IMR-90 (cell line): ENCODE measurements at regions not wholly inside any gene's neighbourhood (a gene's known extent, or its start where the extent isn't known, plus 50 kb on each side); places are given as distances from the start of the nearest gene placed in this dataset.

ENCODE experiments used
- BHLHE40 ChIP-seq: fragments of 150-350 bp; IDR thresholded peaks from 2 replicates; pipeline ENCODE4 v1.6.1; 2016; ENCODE audit warnings: mild to moderate bottlenecking, low read depth, low read length
- CEBPB ChIP-seq: IDR thresholded peaks from 2 replicates; pipeline ENCODE4 v1.6.1; 2012; ENCODE audit warnings: low read depth, low read length, improper control_type of control experiment
- CHD1 ChIP-seq: IDR thresholded peaks from 2 replicates; pipeline ENCODE4 v1.6.1; 2012; ENCODE audit warnings: low read depth, low read length, improper control_type of control experiment
- MAFK ChIP-seq: IDR thresholded peaks from 2 replicates; pipeline ENCODE4 v1.6.1; 2012; ENCODE audit warnings: low read depth, low read length, improper control_type of control experiment
- MXI1 ChIP-seq: IDR thresholded peaks from 2 replicates; pipeline ENCODE4 v1.6.1; 2012; ENCODE audit warnings: low read depth, mild to moderate bottlenecking, low read length, moderate library complexity, borderline replicate concordance
- NFE2L2 ChIP-seq: fragments of 150-350 bp; IDR thresholded peaks from 2 replicates; pipeline ENCODE4 v1.6.1; 2016; ENCODE audit warnings: low read depth, mild to moderate bottlenecking, low read length
- POLR2A ChIP-seq: IDR thresholded peaks from 2 replicates; pipeline ENCODE4 v1.6.1; 2012; ENCODE audit warnings: mild to moderate bottlenecking, low read depth, low read length
- RAD21 ChIP-seq: IDR thresholded peaks from 2 replicates; pipeline ENCODE4 v1.6.1; 2012; ENCODE audit warnings: low read length, improper control_type of control experiment
- RFX5 ChIP-seq: IDR thresholded peaks from 2 replicates; pipeline ENCODE4 v1.8.0; 2012; ENCODE audit warnings: low read depth, mild to moderate bottlenecking, low read length, moderate library complexity
- SMC3 ChIP-seq: fragments of 150-350 bp; IDR thresholded peaks from 2 replicates; pipeline ENCODE4 v1.6.1; 2016; ENCODE audit warnings: low read depth, mild to moderate bottlenecking, antibody characterized with exemption, low read length, moderate library complexity
- USF2 ChIP-seq: fragments of 150-350 bp; IDR thresholded peaks from 2 replicates; pipeline ENCODE4 v1.6.1; 2017; ENCODE audit warnings: mild to moderate bottlenecking, antibody characterized with exemption, low read length, low read depth
- TF ChIP-seq, protein P1 (sequence below): conservative IDR thresholded peaks from 2 replicates; pipeline ENCODE4 v1.5.1; 2012; ENCODE audit warnings: mild to moderate bottlenecking, low read depth, low read length, improper control_type of control experiment

DNA sequence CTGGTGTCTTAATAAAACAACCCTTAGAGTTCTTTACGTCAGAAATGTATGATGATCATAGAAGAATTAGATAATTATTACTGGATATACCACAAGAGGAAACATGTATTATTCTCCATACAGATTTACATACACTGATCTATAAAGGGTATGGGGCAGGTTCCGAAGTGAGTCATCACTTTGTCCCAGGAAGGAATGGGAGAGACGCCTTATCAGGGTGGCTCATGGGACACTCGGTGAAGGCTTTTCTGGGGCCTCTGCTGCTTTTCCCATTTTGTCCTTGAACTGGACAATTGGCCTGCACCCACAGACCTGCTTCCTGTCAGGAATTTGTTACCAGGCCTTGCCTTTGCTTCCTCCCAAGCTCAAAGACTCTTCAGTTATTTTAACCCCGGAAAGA, 233.8 kb upstream of the RUNX1 start:
- TF ChIP-seq, protein P1, sequence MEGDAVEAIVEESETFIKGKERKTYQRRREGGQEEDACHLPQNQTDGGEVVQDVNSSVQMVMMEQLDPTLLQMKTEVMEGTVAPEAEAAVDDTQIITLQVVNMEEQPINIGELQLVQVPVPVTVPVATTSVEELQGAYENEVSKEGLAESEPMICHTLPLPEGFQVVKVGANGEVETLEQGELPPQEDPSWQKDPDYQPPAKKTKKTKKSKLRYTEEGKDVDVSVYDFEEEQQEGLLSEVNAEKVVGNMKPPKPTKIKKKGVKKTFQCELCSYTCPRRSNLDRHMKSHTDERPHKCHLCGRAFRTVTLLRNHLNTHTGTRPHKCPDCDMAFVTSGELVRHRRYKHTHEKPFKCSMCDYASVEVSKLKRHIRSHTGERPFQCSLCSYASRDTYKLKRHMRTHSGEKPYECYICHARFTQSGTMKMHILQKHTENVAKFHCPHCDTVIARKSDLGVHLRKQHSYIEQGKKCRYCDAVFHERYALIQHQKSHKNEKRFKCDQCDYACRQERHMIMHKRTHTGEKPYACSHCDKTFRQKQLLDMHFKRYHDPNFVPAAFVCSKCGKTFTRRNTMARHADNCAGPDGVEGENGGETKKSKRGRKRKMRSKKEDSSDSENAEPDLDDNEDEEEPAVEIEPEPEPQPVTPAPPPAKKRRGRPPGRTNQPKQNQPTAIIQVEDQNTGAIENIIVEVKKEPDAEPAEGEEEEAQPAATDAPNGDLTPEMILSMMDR, result no peak
- no peak for TF ChIP-seq POLR2A
- no peak for TF ChIP-seq RFX5
- TF ChIP-seq CEBPB, result no peak
- TF ChIP-seq NFE2L2, result no peak
- no peak for TF ChIP-seq BHLHE40
- TF ChIP-seq USF2, result no peak
- no peak for TF ChIP-seq MXI1
- TF ChIP-seq MAFK, result no peak
- no peak for TF ChIP-seq RAD21
- TF ChIP-seq CHD1, result no peak
- no peak for TF ChIP-seq SMC3
